PFSK-1 (cell line): ENCODE measurements at regions not wholly inside any gene's neighbourhood (a gene's known extent, or its start where the extent isn't known, plus 50 kb on each side); places are given as distances from the start of the nearest gene placed in this dataset.

ENCODE experiments used
- FOXP2 ChIP-seq: optimal IDR thresholded peaks from 2 replicates; pipeline ENCODE3; 2011; ENCODE audit warnings: borderline replicate concordance, control low read depth, inconsistent platforms; ENCODE audit not compliant: insufficient read depth; ENCODE audit errors: extremely low read length, extremely low read depth
- POLR2AphosphoS5 ChIP-seq: IDR thresholded peaks from 2 replicates; pipeline ENCODE4 v1.6.1; 2012; ENCODE audit warnings: low read depth, mild to moderate bottlenecking, control low read depth, low read length, moderate library complexity
- REST ChIP-seq, 2 experiments: IDR thresholded peaks; 2 replicates each; pipeline versions ENCODE4 v1.6.1 to v1.8.0; 2011 to 2012; ENCODE audit warnings: low read depth in 2 of 2, low read length in 2 of 2, control low read depth in 1 of 2, inconsistent platforms in 1 of 2, mild to moderate bottlenecking in 1 of 2, moderate library complexity in 1 of 2; ENCODE audit not compliant: insufficient read depth in 1 of 2
- SIN3A ChIP-seq: IDR thresholded peaks from 2 replicates; pipeline ENCODE4 v1.6.1; 2012; ENCODE audit warnings: mild to moderate bottlenecking, low read length, moderate library complexity, borderline replicate concordance; ENCODE audit not compliant: insufficient read depth
- TAF1 ChIP-seq: IDR thresholded peaks from 2 replicates; pipeline ENCODE4 v1.6.1; 2012; ENCODE audit warnings: low read length, control low read depth, borderline replicate concordance; ENCODE audit not compliant: insufficient read depth

GRCh38 chr12:127133675-127134335, 1133.2 kb upstream of the TMEM132C start:
- TF ChIP-seq FOXP2 (no peak), POLR2AphosphoS5 (no peak), TAF1 (no peak), SIN3A (no peak), REST (IDR thresholded peaks at IDR 0.05; ENCODE audit: insufficient read depth in 1 of 2, low read depth in 2 of 2, low read length in 2 of 2) (no peak)
